HG03108 (cell line): ENCODE measurements at regions not wholly inside any gene's neighbourhood (a gene's known extent, or its start where the extent isn't known, plus 50 kb on each side); places are given as distances from the start of the nearest gene placed in this dataset.
"Not testable (repeated sequence)": the region's sequence is repeated elsewhere in the genome, so short reads cannot be mapped to it uniquely, and the experiment has no call there.

Experiments
- ATAC-seq: cut with Tn5 transposase; IDR thresholded peaks from one replicate; pipeline ENCODE4 v1.9.1; 2021; ENCODE audit warnings: moderate library complexity; ENCODE audit not compliant: unreplicated experiment

GRCh38 chr4:10281996-10282395 lies 165.4 kb upstream of the WDR1 start:
- ATAC-seq = no peak

- no peak for ATAC-seq
Observed at GRCh38 chr4:10279261-10279660, 162.7 kb upstream of the WDR1 start.

GRCh38 chr4:10278071-10278470 lies 161.5 kb upstream of the WDR1 start:
- no peak for ATAC-seq

GRCh38 chr4:10276152-10276551 lies 159.6 kb upstream of the WDR1 start:
- no peak for ATAC-seq

- ATAC-seq = no peak
Observed at GRCh38 chr4:10275696-10276095, 159.1 kb upstream of the WDR1 start.

GRCh38 chr4:10273030-10273429 lies 156.4 kb upstream of the WDR1 start:
- no peak for ATAC-seq

- no peak for ATAC-seq
Observed at GRCh38 chr4:10272511-10272910, 155.9 kb upstream of the WDR1 start.

GRCh38 chr4:10267066-10267465 lies 150.5 kb upstream of the WDR1 start:
- ATAC-seq = no peak

GRCh38 chr4:10260777-10261176 lies 144.2 kb upstream of the WDR1 start:
- no peak for ATAC-seq

- no peak for ATAC-seq
Observed at GRCh38 chr4:10259976-10260375, 143.4 kb upstream of the WDR1 start.

GRCh38 chr4:10256203-10256602 lies 139.6 kb upstream of the WDR1 start:
- ATAC-seq = no peak

GRCh38 chr4:10253765-10254164 lies 137.2 kb upstream of the WDR1 start:
- ATAC-seq = no peak

- ATAC-seq = no peak
Observed at GRCh38 chr4:10245751-10246150, 129.2 kb upstream of the WDR1 start.

- ATAC-seq = no peak
Observed at GRCh38 chr4:10243856-10244255, 127.3 kb upstream of the WDR1 start.

- no peak for ATAC-seq
Observed at GRCh38 chr4:10240691-10241090, 124.1 kb upstream of the WDR1 start.

GRCh38 chr4:10239982-10240654 lies 123.5 kb upstream of the WDR1 start:
- no peak for ATAC-seq

- ATAC-seq = no peak
Observed at GRCh38 chr4:10237131-10237530, 120.5 kb upstream of the WDR1 start.

- no peak for ATAC-seq
Observed at GRCh38 chr4:10232114-10232513, 115.5 kb upstream of the WDR1 start.

- ATAC-seq = no peak
Observed at GRCh38 chr4:10226756-10227155, 110.2 kb upstream of the WDR1 start.

GRCh38 chr4:10225096-10225495 lies 108.5 kb upstream of the WDR1 start:
- no peak for ATAC-seq

- no peak for ATAC-seq
Observed at GRCh38 chr4:10223782-10224181, 107.2 kb upstream of the WDR1 start.

- not testable (repeated sequence) for ATAC-seq
Observed at GRCh38 chr4:10213481-10213880, 96.9 kb upstream of the WDR1 start.

- ATAC-seq = no peak
Observed at GRCh38 chr4:10212901-10213300, 96.3 kb upstream of the WDR1 start.
